ENCODE measurements at regions not wholly inside any gene's neighbourhood (a gene's known extent, or its start where the extent isn't known, plus 50 kb on each side); places are given as distances from the start of the nearest gene placed in this dataset.

DNA sequence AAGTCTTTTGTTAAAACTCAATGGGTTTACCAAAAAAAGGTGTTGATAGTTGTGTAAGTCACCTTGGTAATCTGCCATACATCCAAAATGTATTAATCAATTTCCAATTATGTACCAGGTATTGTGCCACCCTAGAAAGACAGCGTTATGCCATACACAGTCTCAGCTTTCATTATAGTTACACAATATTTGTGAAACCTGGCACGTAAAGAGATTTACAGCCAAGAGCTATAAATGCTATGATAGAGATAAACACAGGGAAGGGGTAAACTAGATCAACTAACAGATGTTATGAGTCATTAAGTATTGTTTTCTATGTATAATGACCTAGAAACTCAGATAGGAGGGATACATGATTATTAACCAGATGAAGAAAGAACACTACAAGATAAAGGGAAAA is 725.6 kb upstream of the SLITRK5 start:
- no peaks in the 10 kb centered on the region for H3K36me3 Mint-ChIP-seq
- no peak overlapping the region for H3K4me3 Mint-ChIP-seq
- no peaks in the 10 kb centered on the region for H3K27me3 Mint-ChIP-seq (ENCODE audit: low read depth)
- H3K4me1 Mint-ChIP-seq: peaks cover 5% of the 10 kb centered on the region
- ChIA-PET CTCF (no interaction called here), POLR2A (no interaction called here)
- ATAC-seq (no peak), DNase-seq (ENCODE audit: low spot score) (no peak)
- no peak for TF ChIP-seq RELA (CRISPR knock-in tag; IDR thresholded peaks at IDR 0.05; ENCODE audit: borderline replicate concordance)
- TF ChIP-seq, protein P1, sequence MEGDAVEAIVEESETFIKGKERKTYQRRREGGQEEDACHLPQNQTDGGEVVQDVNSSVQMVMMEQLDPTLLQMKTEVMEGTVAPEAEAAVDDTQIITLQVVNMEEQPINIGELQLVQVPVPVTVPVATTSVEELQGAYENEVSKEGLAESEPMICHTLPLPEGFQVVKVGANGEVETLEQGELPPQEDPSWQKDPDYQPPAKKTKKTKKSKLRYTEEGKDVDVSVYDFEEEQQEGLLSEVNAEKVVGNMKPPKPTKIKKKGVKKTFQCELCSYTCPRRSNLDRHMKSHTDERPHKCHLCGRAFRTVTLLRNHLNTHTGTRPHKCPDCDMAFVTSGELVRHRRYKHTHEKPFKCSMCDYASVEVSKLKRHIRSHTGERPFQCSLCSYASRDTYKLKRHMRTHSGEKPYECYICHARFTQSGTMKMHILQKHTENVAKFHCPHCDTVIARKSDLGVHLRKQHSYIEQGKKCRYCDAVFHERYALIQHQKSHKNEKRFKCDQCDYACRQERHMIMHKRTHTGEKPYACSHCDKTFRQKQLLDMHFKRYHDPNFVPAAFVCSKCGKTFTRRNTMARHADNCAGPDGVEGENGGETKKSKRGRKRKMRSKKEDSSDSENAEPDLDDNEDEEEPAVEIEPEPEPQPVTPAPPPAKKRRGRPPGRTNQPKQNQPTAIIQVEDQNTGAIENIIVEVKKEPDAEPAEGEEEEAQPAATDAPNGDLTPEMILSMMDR (IDR thresholded peaks at IDR 0.05): no peak
- TF ChIP-seq, protein P2, sequence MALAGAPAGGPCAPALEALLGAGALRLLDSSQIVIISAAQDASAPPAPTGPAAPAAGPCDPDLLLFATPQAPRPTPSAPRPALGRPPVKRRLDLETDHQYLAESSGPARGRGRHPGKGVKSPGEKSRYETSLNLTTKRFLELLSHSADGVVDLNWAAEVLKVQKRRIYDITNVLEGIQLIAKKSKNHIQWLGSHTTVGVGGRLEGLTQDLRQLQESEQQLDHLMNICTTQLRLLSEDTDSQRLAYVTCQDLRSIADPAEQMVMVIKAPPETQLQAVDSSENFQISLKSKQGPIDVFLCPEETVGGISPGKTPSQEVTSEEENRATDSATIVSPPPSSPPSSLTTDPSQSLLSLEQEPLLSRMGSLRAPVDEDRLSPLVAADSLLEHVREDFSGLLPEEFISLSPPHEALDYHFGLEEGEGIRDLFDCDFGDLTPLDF (CRISPR knock-in tag; IDR thresholded peaks at IDR 0.05): no peak
- no peak for TF ChIP-seq ZNF138 (CRISPR knock-in tag; conservative IDR thresholded peaks at IDR 0.05)
- TF ChIP-seq MYBL2 (CRISPR knock-in tag; IDR thresholded peaks at IDR 0.05): no peak
- TF ChIP-seq ZNF396 (CRISPR knock-in tag; IDR thresholded peaks at IDR 0.05; ENCODE audit: borderline replicate concordance): no peak
- no peak for TF ChIP-seq JUN (CRISPR knock-in tag; IDR thresholded peaks at IDR 0.05)
- TF ChIP-seq, protein P3, sequence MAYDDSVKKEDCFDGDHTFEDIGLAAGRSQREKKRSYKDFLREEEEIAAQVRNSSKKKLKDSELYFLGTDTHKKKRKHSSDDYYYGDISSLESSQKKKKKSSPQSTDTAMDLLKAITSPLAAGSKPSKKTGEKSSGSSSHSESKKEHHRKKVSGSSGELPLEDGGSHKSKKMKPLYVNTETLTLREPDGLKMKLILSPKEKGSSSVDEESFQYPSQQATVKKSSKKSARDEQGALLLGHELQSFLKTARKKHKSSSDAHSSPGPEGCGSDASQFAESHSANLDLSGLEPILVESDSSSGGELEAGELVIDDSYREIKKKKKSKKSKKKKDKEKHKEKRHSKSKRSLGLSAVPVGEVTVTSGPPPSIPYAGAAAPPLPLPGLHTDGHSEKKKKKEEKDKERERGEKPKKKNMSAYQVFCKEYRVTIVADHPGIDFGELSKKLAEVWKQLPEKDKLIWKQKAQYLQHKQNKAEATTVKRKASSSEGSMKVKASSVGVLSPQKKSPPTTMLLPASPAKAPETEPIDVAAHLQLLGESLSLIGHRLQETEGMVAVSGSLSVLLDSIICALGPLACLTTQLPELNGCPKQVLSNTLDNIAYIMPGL (CRISPR knock-in tag; IDR thresholded peaks at IDR 0.05): no peak
- 0 out of 2 replicates have a peak overlapping the region, but pooled peaks have one; percentile 74 for H3K27ac Mint-ChIP-seq
- H3K9me3 Mint-ChIP-seq: peaks cover 7% of the 10 kb centered on the region

DNA sequence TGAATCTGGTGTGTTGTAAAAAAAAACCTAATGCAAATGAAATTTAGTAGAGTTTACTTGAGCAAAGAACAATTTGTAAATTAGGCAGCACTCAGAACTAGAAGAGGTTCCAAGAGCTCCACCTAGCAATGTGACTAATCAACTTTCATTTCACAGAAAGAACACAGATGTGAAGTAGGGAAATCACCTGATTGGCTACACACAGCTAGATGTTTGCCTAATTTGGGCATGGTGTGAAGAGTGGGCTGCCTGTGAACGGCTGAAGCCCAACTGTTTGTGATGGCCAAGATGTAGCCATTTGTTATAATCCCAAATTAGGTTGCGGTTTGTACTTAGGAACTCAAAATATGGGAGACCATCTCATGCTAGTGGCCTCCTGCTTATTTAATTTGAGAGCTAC is 724.4 kb upstream of the SLITRK5 start:
- Mint-ChIP-seq H3K9me3 (peaks cover 6% of the 10 kb centered on the region; the same call in 1 of the 2 replicates), H3K4me1 (peaks cover 5% of the 10 kb centered on the region), H3K27ac (no peak overlapping the region), H3K27me3 (ENCODE audit: low read depth) (no peaks in the 10 kb centered on the region), H3K4me3 (no peak overlapping the region), H3K36me3 (no peaks in the 10 kb centered on the region)
- peak; percentile 97 for ATAC-seq
- TF ChIP-seq, protein P4, sequence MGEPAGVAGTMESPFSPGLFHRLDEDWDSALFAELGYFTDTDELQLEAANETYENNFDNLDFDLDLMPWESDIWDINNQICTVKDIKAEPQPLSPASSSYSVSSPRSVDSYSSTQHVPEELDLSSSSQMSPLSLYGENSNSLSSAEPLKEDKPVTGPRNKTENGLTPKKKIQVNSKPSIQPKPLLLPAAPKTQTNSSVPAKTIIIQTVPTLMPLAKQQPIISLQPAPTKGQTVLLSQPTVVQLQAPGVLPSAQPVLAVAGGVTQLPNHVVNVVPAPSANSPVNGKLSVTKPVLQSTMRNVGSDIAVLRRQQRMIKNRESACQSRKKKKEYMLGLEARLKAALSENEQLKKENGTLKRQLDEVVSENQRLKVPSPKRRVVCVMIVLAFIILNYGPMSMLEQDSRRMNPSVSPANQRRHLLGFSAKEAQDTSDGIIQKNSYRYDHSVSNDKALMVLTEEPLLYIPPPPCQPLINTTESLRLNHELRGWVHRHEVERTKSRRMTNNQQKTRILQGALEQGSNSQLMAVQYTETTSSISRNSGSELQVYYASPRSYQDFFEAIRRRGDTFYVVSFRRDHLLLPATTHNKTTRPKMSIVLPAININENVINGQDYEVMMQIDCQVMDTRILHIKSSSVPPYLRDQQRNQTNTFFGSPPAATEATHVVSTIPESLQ (CRISPR knock-in tag; IDR thresholded peaks at IDR 0.05): no peak
- TF ChIP-seq, protein P5, sequence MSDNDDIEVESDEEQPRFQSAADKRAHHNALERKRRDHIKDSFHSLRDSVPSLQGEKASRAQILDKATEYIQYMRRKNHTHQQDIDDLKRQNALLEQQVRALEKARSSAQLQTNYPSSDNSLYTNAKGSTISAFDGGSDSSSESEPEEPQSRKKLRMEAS (CRISPR knock-in tag; IDR thresholded peaks at IDR 0.05): peak; percentile 19; the same call in 1 of the 2 replicates
- TF ChIP-seq FOXP1 (CRISPR knock-in tag; IDR thresholded peaks at IDR 0.05; ENCODE audit: borderline replicate concordance): no peak
- peak; percentile 38; the same call in 1 of the 2 replicates for TF ChIP-seq NFYB (CRISPR knock-in tag; conservative IDR thresholded peaks at IDR 0.05; ENCODE audit: low read depth)
- no peak for DNase-seq (ENCODE audit: low spot score)
- POLR2A ChIA-PET: no interaction called here
- CTCF ChIA-PET: interaction anchor here (1.0 to 1.1 kb wide), 2 partner anchors 26 to 77 kb away, joined by 3 read pairs; no protein-coding TSS in a partner anchor

DNA sequence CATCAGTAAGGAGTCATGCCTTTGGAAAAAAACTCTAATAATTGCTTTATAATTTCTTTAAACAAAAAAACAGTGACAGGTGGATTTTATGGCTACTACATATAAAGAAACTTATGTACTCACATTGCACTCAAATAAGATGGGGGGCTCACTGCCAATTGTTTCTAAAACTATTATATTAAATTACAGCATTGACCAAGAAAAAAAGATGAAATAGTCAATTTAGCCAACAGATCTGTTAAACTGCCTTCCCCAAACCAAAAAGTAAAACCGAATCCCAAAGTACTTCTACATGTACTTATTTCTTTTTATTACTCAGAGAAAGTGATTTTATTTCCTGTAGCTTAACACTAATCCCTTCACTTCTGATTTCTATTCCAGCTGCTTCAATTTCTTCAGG is 716.8 kb upstream of the SLITRK5 start:
- peaks cover 9% of the 10 kb centered on the region for H3K9me3 Mint-ChIP-seq
- H3K4me1 Mint-ChIP-seq: no peaks in the 10 kb centered on the region
- no peak for ATAC-seq
- no peak overlapping the region for H3K27ac Mint-ChIP-seq
- no peak for DNase-seq (ENCODE audit: low spot score)
- ChIA-PET POLR2A (no interaction called here), CTCF (no interaction called here)
- no peaks in the 10 kb centered on the region for H3K36me3 Mint-ChIP-seq
- no peak overlapping the region for H3K4me3 Mint-ChIP-seq
- no peaks in the 10 kb centered on the region for H3K27me3 Mint-ChIP-seq (ENCODE audit: low read depth)
- TF ChIP-seq CREM (CRISPR knock-in tag; IDR thresholded peaks at IDR 0.05) (no peak), JAZF1 (CRISPR knock-in tag; IDR thresholded peaks at IDR 0.05) (no peak)
- TF ChIP-seq, protein P6, sequence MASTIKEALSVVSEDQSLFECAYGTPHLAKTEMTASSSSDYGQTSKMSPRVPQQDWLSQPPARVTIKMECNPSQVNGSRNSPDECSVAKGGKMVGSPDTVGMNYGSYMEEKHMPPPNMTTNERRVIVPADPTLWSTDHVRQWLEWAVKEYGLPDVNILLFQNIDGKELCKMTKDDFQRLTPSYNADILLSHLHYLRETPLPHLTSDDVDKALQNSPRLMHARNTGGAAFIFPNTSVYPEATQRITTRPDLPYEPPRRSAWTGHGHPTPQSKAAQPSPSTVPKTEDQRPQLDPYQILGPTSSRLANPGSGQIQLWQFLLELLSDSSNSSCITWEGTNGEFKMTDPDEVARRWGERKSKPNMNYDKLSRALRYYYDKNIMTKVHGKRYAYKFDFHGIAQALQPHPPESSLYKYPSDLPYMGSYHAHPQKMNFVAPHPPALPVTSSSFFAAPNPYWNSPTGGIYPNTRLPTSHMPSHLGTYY (CRISPR knock-in tag; IDR thresholded peaks at IDR 0.05): no peak
- TF ChIP-seq, protein P7, sequence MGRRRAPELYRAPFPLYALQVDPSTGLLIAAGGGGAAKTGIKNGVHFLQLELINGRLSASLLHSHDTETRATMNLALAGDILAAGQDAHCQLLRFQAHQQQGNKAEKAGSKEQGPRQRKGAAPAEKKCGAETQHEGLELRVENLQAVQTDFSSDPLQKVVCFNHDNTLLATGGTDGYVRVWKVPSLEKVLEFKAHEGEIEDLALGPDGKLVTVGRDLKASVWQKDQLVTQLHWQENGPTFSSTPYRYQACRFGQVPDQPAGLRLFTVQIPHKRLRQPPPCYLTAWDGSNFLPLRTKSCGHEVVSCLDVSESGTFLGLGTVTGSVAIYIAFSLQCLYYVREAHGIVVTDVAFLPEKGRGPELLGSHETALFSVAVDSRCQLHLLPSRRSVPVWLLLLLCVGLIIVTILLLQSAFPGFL (CRISPR knock-in tag; IDR thresholded peaks at IDR 0.05; ENCODE audit: borderline replicate concordance): no peak
- TF ChIP-seq, protein P8, sequence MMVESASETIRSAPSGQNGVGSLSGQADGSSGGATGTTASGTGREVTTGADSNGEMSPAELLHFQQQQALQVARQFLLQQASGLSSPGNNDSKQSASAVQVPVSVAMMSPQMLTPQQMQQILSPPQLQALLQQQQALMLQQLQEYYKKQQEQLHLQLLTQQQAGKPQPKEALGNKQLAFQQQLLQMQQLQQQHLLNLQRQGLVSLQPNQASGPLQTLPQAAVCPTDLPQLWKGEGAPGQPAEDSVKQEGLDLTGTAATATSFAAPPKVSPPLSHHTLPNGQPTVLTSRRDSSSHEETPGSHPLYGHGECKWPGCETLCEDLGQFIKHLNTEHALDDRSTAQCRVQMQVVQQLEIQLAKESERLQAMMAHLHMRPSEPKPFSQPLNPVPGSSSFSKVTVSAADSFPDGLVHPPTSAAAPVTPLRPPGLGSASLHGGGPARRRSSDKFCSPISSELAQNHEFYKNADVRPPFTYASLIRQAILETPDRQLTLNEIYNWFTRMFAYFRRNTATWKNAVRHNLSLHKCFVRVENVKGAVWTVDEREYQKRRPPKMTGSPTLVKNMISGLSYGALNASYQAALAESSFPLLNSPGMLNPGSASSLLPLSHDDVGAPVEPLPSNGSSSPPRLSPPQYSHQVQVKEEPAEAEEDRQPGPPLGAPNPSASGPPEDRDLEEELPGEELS (CRISPR knock-in tag; IDR thresholded peaks at IDR 0.05): no peak
- TF ChIP-seq, protein P2 (CRISPR knock-in tag; IDR thresholded peaks at IDR 0.05): no peak

Data from WTC11 (cell line).